Skeletal muscle tissue (tissue), 3 donors: ENCODE measurements at regions not wholly inside any gene's neighbourhood (a gene's known extent, or its start where the extent isn't known, plus 50 kb on each side); places are given as distances from the start of the nearest gene placed in this dataset.

Source experiments
- H3K27ac ChIP-seq: one replicate; pipeline ENCODE4 v1.7.0; 2013; ENCODE audit warnings: mild to moderate bottlenecking, low read depth, low read length, inconsistent platforms
- H3K27me3 ChIP-seq, 3 donors: one replicate each; pipeline ENCODE4 v1.7.0; 2013; ENCODE audit warnings: low read length in 3 of 3; ENCODE audit not compliant: control insufficient read depth in 3 of 3, insufficient read depth in 3 of 3
- H3K36me3 ChIP-seq, 3 donors: one replicate each; pipeline ENCODE4 v1.7.0; 2013; ENCODE audit warnings: low read length in 3 of 3; ENCODE audit not compliant: control insufficient read depth in 3 of 3, insufficient read depth in 3 of 3
- H3K4me1 ChIP-seq, 3 donors: one replicate each; pipeline ENCODE4 v1.7.0; 2013; ENCODE audit warnings: low read length in 3 of 3, mild to moderate bottlenecking in 3 of 3; ENCODE audit not compliant: control insufficient read depth in 3 of 3, insufficient read depth in 3 of 3
- H3K4me3 ChIP-seq, 3 donors: one replicate each; pipeline ENCODE4 v1.7.0; 2013; ENCODE audit warnings: low read length in 3 of 3
- H3K9ac ChIP-seq, 3 donors: one replicate each; pipeline ENCODE4 v1.7.0; 2013; ENCODE audit warnings: low read length in 3 of 3, mild to moderate bottlenecking in 3 of 3, moderate library complexity in 2 of 3, low read depth in 1 of 3
- H3K9me3 ChIP-seq, 3 donors: one replicate each; pipeline ENCODE4 v1.7.0; 2013; ENCODE audit warnings: low read length in 3 of 3; ENCODE audit not compliant: control insufficient read depth in 3 of 3
- donor health status: Osteomylitis.

DNA sequence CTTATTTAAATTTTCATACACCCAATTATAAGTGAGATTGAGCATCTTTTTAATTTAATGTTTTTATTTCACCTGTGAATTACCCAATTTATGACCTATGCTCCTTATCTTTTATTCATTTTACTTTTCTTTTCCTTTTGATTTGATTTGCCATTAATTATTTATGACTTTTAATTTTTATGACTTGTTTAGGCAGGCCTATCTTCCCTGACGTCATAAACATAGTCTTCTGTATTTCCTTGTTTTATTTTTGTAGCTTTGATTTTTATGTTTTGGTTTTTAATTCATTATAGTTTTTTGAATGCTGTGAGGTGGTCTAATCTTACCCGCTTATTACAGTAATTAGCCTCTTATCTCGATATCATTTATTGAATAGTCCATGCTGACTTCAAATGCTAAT is 467.1 kb upstream of the FAR2 start:
- Histone ChIP-seq H3K9ac (no peak overlapping the region), H3K9me3 (no peaks in the 10 kb centered on the region), H3K27ac (no peak overlapping the region), H3K4me3 (no peak overlapping the region), H3K4me1 (no peaks in the 10 kb centered on the region), H3K36me3 (no peaks in the 10 kb centered on the region), H3K27me3 (no peaks in the 10 kb centered on the region)

DNA sequence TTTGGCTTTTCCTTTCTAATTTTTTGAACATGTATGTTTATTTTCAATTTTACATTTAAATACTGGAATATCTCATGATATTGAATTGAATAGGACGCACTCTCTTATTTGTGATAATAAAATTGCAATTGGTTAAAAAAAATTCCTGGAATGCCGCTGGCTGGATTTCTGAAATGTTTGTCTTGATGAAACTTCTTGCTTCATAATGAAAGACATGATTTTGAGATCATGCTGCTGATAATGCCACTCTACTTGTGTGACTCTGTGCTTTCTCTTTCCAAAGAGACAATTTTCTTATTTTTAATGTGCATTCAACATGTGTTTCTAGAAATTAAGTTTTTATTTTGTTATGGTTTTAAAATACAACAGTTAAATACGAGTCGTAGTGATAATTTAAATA is 465.7 kb upstream of the FAR2 start:
- Histone ChIP-seq H3K9ac (no peak overlapping the region), H3K4me3 (no peak overlapping the region), H3K27ac (no peak overlapping the region), H3K9me3 (no peaks in the 10 kb centered on the region), H3K27me3 (no peaks in the 10 kb centered on the region), H3K36me3 (no peaks in the 10 kb centered on the region), H3K4me1 (no peaks in the 10 kb centered on the region)

DNA sequence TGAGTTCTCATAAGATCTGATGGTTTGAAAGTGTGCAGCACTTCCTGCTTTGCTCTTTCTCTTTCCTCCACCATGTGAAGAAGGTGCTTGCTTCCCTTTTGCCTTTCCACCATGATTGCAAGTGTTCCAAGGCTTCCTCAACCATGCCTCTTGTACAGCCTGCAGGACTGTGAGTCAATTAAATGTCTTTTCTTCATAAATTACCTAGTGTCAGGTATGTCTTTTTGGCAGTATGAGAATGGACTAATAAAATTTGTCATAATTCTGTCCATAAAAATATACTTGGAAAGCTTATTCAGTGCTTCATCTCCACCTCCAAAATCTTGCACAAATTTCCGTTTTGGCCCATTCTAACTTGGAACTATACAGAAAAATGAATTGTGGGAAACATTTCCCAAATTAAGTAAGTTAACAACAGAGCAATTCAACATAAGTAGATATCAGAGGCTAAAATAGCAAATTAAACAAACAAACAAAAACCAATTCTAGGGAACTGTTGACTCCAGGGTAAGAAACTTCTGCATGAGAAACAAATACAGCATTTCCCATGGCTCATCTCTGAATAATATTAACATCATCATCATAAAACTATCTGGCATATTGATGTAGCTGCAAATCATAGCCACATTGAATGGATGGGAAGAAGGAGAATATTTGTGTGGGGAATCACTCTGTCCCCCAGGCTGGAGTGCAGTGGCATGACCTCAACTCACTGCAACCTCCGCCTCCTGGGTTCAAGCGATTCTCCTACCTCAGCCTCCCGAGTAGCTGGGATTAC is 459.5 kb upstream of the FAR2 start:
- no peaks in the 10 kb centered on the region for H3K36me3 ChIP-seq
- no peaks in the 10 kb centered on the region for H3K27me3 ChIP-seq
- H3K4me1 ChIP-seq, result no peaks in the 10 kb centered on the region
- H3K27ac ChIP-seq, result no peak overlapping the region
- no peak overlapping the region for H3K4me3 ChIP-seq
- no peak overlapping the region for H3K9ac ChIP-seq
- H3K9me3 ChIP-seq, result no peaks in the 10 kb centered on the region

DNA sequence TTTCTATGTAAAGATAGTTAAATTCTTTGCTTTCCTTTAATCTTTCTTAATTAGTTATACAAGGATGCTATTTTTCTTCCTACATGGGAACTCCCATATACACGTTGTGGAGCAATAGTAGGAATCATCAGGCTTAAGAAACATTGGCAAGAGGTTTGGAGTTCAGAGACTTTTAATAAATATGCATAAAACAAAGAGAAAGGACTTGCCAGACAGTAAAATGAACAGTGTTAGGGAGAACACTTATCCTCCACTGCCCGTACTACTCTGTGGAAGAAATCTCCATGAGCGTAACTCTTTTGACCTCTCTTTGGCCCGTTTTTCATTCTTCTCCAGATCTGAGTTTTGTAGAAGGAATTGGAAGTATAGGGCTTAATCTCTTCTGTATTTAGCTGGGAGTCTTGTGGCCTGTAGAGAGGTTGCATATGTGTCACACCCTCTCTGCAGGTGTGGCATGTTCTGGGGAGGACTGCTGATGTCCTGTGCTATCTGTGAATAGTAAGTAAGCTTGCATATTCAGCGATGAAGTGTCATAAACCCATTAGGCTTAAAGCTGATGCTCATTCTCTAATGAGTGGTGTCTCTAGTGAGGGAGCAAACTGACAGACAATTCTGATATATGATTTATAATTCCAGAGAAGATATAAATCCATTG is 455.4 kb upstream of the FAR2 start:
- H3K4me3 ChIP-seq, result no peak overlapping the region

DNA sequence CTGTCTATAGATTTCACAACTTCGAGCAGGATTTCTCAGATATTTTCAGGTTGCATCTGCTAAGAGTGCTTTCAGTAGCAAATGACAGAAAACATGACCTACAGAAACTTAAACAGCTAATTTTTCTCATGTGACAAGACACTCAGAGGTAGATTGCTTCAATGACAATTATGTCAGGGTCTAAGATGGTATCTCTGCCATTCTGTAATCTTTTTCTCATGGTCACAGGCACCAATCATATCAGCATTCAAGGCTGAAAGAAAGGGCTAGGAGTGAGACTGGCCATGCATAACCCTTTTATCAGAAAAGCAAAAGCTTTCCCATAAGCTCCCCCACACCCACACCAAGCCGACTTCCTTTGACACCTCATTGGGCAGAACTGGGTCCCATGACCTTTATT is 450.5 kb upstream of the FAR2 start:
- H3K4me1 ChIP-seq, result no peaks in the 10 kb centered on the region
- H3K27me3 ChIP-seq, result no peaks in the 10 kb centered on the region
- H3K9ac ChIP-seq, result no peak overlapping the region
- H3K4me3 ChIP-seq, result no peak overlapping the region
- no peaks in the 10 kb centered on the region for H3K9me3 ChIP-seq
- H3K27ac ChIP-seq, result no peak overlapping the region
- no peaks in the 10 kb centered on the region for H3K36me3 ChIP-seq

More for the DNA sequence above, 455.4 kb upstream of the FAR2 start:
- no peaks in the 10 kb centered on the region for H3K4me1 ChIP-seq
- no peaks in the 10 kb centered on the region for H3K27me3 ChIP-seq
- H3K27ac ChIP-seq, result no peak overlapping the region
- H3K9ac ChIP-seq, result no peak overlapping the region
- no peaks in the 10 kb centered on the region for H3K9me3 ChIP-seq
- H3K36me3 ChIP-seq, result no peaks in the 10 kb centered on the region

DNA sequence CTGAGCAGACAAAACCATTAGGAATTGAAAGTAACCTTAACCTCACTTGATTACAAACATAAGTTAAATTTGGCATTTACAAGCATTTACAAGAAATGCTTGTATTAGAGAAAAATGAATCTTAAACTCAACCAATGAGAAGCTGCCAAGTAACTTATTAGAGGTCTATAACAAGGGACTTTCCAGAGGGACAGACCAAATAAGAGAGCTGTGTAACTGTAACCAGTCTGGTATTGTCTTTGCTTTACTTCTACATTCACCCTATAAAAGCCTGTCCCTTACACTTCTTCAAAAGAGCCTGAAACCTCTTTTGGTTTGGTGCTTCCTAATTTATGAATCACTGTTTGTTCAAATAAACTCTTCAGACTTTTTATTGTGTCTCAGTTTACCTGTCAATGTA is 450.0 kb upstream of the FAR2 start:
- Histone ChIP-seq H3K27me3 (no peaks in the 10 kb centered on the region), H3K9me3 (no peaks in the 10 kb centered on the region), H3K4me1 (no peaks in the 10 kb centered on the region), H3K36me3 (no peaks in the 10 kb centered on the region), H3K9ac (no peak overlapping the region), H3K27ac (no peak overlapping the region), H3K4me3 (no peak overlapping the region)

DNA sequence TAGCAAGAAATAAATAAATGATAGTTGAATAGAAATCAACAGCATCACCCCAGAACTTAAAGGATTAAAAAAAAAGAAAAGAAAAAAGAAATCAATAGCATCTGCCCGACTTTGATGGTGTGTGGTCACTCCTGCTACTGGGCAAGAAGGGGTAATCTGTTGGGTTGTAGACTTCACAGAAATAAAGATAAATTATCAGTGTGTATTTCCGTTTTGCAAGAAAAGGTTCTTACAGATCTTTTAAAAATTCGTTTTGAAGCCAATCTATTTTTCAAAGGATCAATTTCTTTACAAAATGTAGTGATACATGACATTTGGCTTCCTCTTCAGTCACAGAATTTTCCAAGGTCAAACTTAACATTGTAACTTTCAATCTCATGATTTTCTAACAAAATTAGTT is 448.9 kb upstream of the FAR2 start:
- Histone ChIP-seq H3K9me3 (no peaks in the 10 kb centered on the region), H3K36me3 (no peaks in the 10 kb centered on the region)

DNA sequence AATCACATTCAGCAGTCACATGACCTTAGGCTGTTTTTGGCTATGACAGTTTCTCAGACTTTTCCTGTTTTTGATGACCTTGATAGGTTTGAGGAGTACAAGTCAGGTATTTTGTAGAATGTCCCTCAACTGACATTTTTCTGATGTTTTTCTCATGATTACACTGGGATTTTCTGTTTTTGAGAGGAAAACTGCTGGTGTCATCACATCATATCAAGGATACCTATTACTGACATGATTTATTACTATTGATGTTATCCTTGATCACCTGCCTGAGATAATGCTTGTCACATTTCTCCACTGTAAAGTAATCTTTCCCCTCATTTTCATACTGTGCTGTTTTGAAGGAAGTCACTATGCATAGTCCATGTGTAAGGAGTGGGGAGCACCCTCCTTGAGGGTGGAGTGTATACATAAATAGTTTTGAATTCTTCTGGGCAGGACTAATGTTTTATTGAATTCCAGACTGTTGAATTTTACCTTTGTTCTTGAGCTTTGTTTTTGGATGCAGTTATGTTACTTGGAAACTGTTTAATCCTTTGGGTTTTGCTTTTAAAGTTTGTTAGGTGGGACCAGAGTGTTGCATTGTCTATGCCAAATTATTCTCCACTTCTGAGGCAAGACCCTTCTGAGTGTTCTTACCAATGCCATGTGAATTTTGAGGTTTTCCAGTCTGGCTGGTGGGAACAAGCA is 444.5 kb upstream of the FAR2 start:
- no peak overlapping the region for H3K9ac ChIP-seq
- no peaks in the 10 kb centered on the region for H3K4me1 ChIP-seq
- no peaks in the 10 kb centered on the region for H3K9me3 ChIP-seq

More for the DNA sequence above, 448.9 kb upstream of the FAR2 start:
- no peak overlapping the region for H3K9ac ChIP-seq
- no peaks in the 10 kb centered on the region for H3K27me3 ChIP-seq
- no peak overlapping the region for H3K27ac ChIP-seq
- no peak overlapping the region for H3K4me3 ChIP-seq
- no peaks in the 10 kb centered on the region for H3K4me1 ChIP-seq

DNA sequence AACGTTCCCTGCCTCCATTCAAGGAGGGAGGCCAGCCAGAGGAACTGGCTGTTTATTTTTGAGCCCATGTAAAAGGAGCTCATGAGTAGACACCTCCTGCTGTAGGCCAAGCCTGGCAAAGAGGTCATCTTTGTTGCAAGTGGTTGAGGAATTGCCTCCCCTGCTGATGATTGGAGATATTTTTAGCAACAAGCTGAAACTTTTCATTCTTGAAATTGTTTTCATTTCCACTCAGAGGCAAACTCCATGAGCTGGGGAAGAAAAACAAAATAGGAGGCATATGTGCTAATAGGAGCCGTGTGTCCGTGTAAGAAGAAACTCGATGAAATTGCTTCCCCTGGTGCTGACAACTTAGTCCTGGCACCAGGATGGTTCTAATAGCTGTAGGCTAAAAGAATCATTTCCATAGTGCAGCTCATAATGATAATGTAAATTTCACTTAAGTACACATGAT is 440.1 kb upstream of the FAR2 start:
- no peaks in the 10 kb centered on the region for H3K4me1 ChIP-seq

More for the DNA sequence above, 444.5 kb upstream of the FAR2 start:
- no peak overlapping the region for H3K4me3 ChIP-seq
- H3K27ac ChIP-seq, result no peak overlapping the region
- no peaks in the 10 kb centered on the region for H3K36me3 ChIP-seq
- no peaks in the 10 kb centered on the region for H3K27me3 ChIP-seq

More for the DNA sequence above, 440.1 kb upstream of the FAR2 start:
- no peaks in the 10 kb centered on the region for H3K27me3 ChIP-seq
- no peak overlapping the region for H3K9ac ChIP-seq
- no peaks in the 10 kb centered on the region for H3K36me3 ChIP-seq
- no peak overlapping the region for H3K27ac ChIP-seq
- no peak overlapping the region for H3K4me3 ChIP-seq
- H3K9me3 ChIP-seq, result no peaks in the 10 kb centered on the region
